ENCODE measurements at regions not wholly inside any gene's neighbourhood (a gene's known extent, or its start where the extent isn't known, plus 50 kb on each side); places are given as distances from the start of the nearest gene placed in this dataset.

DNA sequence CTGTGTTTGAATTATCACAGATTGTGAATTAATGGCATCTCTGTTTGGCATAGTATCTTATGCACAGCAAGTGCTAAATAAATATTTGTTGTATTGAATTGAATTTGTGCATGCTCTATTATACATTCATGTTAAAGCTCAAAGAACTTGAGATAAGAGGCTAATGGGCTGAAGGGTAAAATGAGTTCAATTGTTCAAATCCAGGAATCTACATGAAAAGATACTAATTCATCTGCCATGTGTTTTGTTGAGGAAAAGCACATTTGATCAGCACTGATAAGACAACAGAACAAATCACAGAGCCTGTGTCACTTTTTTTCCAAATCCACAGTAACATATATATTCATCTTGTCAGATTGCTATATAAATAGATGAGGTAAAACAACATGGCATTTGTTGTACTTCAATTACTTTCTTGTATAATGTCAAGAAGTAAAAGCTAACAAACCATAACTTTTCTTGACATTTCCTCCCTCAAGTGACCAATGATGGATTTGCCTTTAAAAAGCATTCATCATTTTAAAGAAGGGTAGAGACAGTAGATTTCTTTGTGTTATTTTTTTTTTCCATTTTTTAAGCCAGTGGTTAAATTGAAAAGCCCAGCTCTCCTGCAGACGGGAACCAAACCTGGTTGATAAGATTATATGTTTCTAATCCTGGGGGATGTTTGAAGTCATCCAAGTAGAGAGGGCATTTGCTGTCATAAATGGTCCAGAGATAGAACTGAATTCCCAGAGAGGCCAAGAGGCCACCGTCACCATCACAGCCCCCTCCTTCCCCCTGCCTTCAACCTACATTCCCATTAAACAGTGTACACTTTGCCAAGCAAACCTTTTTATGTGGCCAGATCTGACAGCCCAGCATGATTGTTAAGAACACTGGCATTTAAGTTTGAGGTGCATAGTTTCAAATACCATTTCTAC, 123.0 kb downstream of the CHD9NB start:
- TF ChIP-seq, protein P1, sequence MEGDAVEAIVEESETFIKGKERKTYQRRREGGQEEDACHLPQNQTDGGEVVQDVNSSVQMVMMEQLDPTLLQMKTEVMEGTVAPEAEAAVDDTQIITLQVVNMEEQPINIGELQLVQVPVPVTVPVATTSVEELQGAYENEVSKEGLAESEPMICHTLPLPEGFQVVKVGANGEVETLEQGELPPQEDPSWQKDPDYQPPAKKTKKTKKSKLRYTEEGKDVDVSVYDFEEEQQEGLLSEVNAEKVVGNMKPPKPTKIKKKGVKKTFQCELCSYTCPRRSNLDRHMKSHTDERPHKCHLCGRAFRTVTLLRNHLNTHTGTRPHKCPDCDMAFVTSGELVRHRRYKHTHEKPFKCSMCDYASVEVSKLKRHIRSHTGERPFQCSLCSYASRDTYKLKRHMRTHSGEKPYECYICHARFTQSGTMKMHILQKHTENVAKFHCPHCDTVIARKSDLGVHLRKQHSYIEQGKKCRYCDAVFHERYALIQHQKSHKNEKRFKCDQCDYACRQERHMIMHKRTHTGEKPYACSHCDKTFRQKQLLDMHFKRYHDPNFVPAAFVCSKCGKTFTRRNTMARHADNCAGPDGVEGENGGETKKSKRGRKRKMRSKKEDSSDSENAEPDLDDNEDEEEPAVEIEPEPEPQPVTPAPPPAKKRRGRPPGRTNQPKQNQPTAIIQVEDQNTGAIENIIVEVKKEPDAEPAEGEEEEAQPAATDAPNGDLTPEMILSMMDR (IDR thresholded peaks at IDR 0.05), result no peak
- TF ChIP-seq POLR2A (IDR thresholded peaks at IDR 0.05), result no peak

All from testis (tissue), 2 donors.